GM12864 (cell line): ENCODE measurements at regions not wholly inside any gene's neighbourhood (a gene's known extent, or its start where the extent isn't known, plus 50 kb on each side); places are given as distances from the start of the nearest gene placed in this dataset.

Experiments
- DNase-seq: peaks from one replicate; pipeline ENCODE4 v3.0.0-alpha.2; 2011; ENCODE audit warnings: low read depth
- H3K4me3 ChIP-seq: 2 replicates; pipeline ENCODE4 v1.5.1; 2011; ENCODE audit warnings: mild to moderate bottlenecking, low read depth, low read length, control low read depth
- TF ChIP-seq, protein P1 (sequence below): IDR thresholded peaks from 2 replicates; pipeline ENCODE4 v1.5.1; 2011; ENCODE audit warnings: low read depth, mild to moderate bottlenecking, moderate library complexity, low read length, control low read depth, inconsistent platforms; ENCODE audit errors: missing control alignments

DNA sequence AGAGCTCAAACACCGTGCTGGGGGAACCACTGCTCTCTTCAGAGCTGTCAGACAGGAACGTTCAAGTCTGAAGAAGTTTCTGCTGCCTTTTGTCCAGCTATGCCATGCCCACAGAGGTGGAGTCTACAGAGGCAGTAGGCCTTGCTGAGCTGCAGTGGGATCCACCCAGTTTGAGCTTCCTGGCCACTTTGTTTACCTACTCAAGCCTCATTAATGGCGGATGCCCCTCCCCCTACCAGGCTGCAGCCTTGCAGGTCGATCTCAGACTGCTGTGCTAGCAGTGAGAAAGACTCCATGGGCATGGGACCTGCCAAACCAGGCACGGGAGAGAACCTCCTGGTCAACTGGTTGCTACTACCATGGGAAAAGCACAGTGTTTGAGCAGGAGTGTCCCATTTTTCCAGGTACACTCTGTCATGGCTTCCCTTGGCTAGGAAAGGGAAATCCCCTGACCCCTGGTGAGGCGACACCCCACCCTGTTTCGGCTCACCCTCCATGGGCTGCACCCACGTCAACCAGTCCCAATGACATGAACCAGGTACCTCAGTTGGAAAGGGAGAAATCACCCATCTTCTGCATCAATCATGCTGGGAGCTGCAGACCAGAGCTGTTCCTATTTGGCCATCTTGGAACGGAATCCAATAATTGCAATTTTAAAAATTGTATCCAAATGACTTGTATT, 246.9 kb upstream of the ADAMTS16 start:
- H3K4me3 ChIP-seq: no peak overlapping the region
- TF ChIP-seq, protein P1, sequence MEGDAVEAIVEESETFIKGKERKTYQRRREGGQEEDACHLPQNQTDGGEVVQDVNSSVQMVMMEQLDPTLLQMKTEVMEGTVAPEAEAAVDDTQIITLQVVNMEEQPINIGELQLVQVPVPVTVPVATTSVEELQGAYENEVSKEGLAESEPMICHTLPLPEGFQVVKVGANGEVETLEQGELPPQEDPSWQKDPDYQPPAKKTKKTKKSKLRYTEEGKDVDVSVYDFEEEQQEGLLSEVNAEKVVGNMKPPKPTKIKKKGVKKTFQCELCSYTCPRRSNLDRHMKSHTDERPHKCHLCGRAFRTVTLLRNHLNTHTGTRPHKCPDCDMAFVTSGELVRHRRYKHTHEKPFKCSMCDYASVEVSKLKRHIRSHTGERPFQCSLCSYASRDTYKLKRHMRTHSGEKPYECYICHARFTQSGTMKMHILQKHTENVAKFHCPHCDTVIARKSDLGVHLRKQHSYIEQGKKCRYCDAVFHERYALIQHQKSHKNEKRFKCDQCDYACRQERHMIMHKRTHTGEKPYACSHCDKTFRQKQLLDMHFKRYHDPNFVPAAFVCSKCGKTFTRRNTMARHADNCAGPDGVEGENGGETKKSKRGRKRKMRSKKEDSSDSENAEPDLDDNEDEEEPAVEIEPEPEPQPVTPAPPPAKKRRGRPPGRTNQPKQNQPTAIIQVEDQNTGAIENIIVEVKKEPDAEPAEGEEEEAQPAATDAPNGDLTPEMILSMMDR: no peak

GRCh38 chr5:4896328-4896727, 243.8 kb upstream of the ADAMTS16 start:
- no peak overlapping the region for H3K4me3 ChIP-seq
- TF ChIP-seq, protein P1: no peak
- no peak for DNase-seq

More for the DNA sequence above, 246.9 kb upstream of the ADAMTS16 start:
- no peak for DNase-seq

DNA sequence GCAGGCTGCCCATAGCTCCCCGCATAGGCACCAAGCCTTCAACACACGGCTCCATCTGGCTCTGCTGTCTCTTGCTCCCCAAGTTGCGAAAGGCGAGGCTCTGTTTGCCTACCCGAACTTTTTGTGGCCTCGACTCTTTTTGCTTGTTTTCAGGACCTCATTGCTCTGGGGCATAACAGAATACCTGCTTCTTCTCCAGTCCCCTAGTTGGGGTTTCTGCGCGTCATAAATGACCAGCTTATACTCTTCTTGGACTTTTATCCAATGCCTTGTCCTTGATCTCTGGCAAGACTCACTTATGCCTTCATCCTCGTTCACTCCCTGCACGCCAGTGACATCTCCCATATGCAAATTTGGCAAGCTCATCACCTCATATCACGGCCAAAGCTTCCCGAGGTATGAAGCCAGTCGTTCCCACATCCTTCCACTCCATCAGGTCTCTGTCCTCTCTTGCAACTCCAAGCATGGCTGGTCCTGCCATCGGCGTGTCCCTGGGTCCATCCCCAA, 238.8 kb upstream of the ADAMTS16 start:
- no peak overlapping the region for H3K4me3 ChIP-seq
- TF ChIP-seq, protein P1: no peak
- no peak for DNase-seq

DNA sequence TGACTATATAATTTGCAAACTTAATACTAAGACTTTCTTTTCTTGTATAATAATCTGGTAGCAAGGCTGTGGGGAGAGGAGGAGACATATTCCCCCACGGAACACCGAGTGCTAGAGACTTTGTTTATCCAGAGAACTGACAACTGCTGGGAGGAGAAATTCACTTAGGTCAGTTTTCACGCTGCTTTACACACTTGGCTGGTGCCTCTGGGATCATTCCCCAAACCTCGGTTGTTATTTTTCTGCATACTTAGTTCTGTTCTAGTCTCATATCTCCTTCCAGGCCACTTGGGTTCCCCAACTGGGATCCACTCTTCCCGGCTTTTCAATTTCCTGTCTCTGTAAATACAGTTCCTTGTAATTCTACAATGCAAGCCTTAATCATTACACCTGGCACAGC, 238.2 kb upstream of the ADAMTS16 start:
- no peak for DNase-seq
- TF ChIP-seq, protein P1: no peak
- H3K4me3 ChIP-seq: no peak overlapping the region

GRCh38 chr5:4905674-4906520, 234.2 kb upstream of the ADAMTS16 start:
- no peak overlapping the region for H3K4me3 ChIP-seq
- TF ChIP-seq, protein P1: no peak
- no peak for DNase-seq

DNA sequence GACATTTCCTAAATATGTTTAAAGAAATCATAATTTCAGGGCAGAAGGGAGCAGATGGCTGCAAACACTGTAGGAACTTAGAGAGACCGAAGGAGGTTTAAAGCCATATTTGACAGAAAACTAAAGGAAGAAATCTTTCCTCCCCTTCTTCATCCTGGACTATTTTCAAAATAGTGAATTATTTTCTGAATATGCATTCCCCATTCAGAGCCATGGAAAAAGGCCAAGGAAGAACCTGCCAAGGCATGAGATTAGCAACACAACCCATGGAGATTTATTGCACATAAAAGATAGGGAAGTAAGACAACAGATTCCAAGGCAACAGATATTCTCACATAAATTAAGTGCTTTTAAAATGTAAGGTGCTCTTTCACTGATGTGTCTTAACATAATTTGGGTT, 233.3 kb upstream of the ADAMTS16 start:
- DNase-seq: no peak
- TF ChIP-seq, protein P1: no peak
- H3K4me3 ChIP-seq: no peak overlapping the region

DNA sequence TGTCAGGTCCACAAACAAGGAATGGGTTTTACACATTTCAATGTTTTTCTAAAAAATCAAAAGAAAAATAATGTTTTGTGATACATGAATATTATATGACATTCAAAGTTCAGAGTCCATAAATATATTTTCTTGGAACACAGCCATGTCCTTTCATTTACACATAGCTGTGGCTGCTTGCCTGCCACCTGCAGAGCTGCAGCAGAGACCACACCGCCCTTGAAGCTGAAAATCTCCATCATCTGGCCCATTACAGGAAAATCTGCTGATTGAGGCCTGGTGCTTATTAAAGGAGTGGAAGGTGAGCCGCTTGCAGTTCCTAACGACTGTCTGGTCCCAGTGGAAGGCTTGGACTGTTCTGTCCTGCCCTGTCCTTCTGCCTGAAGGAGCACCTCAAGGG, 232.6 kb upstream of the ADAMTS16 start:
- no peak overlapping the region for H3K4me3 ChIP-seq
- DNase-seq: no peak
- TF ChIP-seq, protein P1: no peak
